Coronary artery (tissue), 2 donors: ENCODE measurements at regions not wholly inside any gene's neighbourhood (a gene's known extent, or its start where the extent isn't known, plus 50 kb on each side); places are given as distances from the start of the nearest gene placed in this dataset.

Experiments
- DNase-seq: peaks from one replicate; pipeline ENCODE4 v3.0.0-alpha.2; 2017; ENCODE audit warnings: low spot score
- H3K27ac ChIP-seq, 2 donors: fragments of 200-600 bp; sonication (generic); one replicate each; pipeline ENCODE4 v1.5.1; 2016 to 2019
- H3K4me3 ChIP-seq: fragments of 200-600 bp; sonication (generic); 2 replicates; pipeline ENCODE4 v1.5.1; 2016; ENCODE audit warnings: mild to moderate bottlenecking, moderate library complexity
- TF ChIP-seq, protein P1 (sequence below): fragments of 200-600 bp; sonication (generic); IDR thresholded peaks from one replicate; pipeline ENCODE4 v1.5.1; 2019; ENCODE audit warnings: antibody characterized with exemption

DNA sequence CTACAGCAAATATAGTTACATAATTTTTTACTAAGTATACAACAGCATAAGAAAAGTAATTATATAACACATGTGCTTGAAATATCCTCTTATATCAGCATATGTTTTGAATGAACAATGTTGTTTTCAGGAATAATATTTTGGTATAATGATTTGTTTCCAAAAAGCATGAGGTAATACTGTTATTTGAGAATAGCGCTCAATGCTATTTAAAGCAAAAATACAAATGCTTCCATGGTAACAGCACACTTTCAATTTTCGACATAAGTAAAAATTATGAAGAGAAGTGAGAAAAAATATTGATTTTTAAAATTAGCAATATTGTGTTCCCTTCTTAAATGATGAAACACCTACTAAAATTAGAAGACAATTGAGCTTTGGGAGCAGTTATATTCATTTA lies 715.9 kb upstream of the ATXN8OS start:
- Histone ChIP-seq H3K4me3 (no peak overlapping the region), H3K27ac (no peak overlapping the region)
- TF ChIP-seq, protein P1, sequence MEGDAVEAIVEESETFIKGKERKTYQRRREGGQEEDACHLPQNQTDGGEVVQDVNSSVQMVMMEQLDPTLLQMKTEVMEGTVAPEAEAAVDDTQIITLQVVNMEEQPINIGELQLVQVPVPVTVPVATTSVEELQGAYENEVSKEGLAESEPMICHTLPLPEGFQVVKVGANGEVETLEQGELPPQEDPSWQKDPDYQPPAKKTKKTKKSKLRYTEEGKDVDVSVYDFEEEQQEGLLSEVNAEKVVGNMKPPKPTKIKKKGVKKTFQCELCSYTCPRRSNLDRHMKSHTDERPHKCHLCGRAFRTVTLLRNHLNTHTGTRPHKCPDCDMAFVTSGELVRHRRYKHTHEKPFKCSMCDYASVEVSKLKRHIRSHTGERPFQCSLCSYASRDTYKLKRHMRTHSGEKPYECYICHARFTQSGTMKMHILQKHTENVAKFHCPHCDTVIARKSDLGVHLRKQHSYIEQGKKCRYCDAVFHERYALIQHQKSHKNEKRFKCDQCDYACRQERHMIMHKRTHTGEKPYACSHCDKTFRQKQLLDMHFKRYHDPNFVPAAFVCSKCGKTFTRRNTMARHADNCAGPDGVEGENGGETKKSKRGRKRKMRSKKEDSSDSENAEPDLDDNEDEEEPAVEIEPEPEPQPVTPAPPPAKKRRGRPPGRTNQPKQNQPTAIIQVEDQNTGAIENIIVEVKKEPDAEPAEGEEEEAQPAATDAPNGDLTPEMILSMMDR: no peak
- no peak for DNase-seq

DNA sequence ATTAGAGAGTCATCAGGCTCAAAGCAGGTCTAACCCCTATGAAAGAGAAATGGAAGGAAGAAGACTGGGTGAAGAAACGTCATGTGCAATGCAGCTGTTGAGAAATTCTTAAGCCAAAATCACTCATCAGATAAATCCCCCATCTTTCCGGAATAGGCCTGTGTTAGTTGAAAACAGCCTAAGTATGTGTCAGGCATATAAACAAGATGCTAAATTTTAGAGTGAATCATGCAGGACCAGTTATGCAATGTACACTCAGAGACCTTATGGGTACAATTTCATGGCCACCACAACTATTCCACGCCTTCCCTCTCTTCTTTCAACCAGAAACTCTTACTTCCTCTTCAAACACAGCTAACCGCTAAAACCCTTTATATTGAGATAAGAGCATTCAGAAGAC lies 717.7 kb upstream of the ATXN8OS start:
- no peak overlapping the region for H3K27ac ChIP-seq
- TF ChIP-seq, protein P1: no peak
- no peak for DNase-seq

DNA sequence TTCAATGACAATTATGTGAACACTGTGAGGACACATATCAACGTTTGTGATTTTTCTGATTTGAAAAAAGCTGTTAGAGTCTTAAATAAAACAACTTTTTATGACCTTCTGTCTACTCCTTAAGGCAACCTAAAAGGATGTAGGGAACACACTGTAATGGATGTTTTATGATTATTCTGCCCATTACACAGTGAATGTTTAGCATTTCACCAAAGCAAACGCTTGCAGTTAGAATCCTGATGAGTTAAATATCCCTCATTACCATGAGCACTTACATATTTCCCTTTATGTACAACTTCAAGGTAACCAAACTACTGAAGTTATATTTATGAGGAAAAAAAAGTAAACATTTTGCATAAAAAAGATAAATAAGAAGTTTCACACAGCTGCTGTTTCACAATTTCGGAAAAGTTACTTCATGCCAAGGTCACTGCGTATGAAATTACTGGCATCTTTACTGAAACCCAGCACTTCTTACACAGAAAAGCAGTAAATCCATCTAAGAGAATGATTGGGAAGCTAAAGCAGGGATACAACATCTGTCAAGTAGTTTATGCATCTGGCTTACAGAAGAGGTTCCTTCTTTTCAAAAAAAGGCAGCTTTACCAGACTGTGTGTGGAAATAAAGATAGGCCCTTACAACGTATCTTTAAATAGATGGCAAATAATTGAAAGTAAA lies 733.7 kb upstream of the ATXN8OS start:
- TF ChIP-seq, protein P1: no peak
- no peak overlapping the region for H3K4me3 ChIP-seq
- no peak overlapping the region for H3K27ac ChIP-seq
- DNase-seq: no peak

More for the DNA sequence above, 717.7 kb upstream of the ATXN8OS start:
- no peak overlapping the region for H3K4me3 ChIP-seq

DNA sequence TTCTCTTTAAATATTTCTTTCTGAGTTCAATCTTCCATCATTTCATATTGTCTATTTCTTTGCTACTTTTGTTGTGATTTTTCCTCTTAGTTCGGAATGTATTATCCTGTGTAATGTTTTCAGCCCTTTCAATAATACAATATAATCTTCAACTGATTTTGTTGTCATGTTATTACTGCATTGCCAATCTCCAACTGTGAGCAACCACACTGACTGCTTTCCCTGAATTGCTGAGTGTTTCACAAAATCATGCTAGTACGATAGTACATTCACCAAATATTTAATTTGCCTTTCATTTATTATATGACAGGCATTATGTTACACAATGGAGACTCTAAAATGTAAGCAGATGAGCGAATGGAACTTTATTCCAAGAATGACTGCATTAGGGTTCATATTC lies 744.3 kb upstream of the ATXN8OS start:
- Histone ChIP-seq H3K4me3 (no peak overlapping the region), H3K27ac (no peak overlapping the region)
- TF ChIP-seq, protein P1: no peak
- DNase-seq: no peak

DNA sequence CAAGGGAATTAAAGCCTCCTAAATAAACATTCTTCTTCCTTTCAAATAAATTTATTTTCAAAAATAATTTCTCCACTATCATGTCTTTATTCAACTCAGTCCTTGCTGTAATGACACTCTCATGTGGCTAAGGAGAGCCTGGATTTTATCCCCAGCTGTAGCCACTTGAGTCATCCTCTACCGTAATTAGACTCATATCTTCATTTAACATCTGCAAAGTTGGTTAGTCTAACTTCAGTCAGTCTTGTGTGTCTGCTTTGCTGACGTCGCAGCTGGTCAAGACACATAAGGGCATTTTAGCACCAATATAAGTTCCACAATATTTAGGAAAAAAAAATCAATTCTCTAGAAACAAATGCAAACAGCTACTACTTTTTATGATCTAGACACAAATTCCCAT lies 776.4 kb upstream of the ATXN8OS start:
- Histone ChIP-seq H3K4me3 (no peak overlapping the region), H3K27ac (no peak overlapping the region)
- DNase-seq: no peak
- TF ChIP-seq, protein P1: no peak

DNA sequence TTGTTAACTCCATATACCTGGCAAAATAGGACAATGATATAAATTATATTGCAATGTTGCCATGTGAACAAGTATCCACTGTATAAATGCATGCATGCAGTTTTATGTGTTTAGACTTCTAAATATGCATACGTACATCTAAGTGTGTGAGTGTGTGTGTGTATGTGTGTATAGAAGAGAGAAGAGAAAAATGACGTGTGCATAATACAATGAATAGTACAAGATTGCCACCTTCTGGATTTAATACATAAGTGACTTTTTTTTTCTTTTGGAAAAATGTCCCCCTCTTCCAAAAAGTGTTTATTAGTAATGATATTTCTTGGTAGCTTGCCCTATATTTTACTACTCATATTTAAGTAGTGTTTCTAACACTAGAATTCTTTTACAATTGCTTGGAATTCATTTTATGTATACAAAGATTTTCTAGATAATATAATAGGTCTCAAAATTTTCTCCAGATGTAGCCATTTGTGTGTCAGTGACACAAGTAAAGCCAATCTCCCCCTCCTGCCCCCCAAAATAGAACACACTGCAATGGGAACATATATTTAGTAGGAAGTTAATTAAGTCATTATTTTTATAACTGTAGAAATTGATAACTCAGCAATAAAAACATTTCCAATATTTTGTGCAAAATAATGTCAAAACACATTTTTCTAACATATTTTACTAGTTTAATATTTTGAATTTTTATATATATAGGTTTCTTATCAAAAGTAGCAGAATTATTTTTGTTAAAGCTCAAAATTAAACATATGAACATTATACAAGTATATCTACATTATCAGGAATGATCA lies 783.3 kb upstream of the ATXN8OS start:
- no peak for DNase-seq
- Histone ChIP-seq H3K27ac (no peak overlapping the region), H3K4me3 (no peak overlapping the region)
- TF ChIP-seq, protein P1: no peak

DNA sequence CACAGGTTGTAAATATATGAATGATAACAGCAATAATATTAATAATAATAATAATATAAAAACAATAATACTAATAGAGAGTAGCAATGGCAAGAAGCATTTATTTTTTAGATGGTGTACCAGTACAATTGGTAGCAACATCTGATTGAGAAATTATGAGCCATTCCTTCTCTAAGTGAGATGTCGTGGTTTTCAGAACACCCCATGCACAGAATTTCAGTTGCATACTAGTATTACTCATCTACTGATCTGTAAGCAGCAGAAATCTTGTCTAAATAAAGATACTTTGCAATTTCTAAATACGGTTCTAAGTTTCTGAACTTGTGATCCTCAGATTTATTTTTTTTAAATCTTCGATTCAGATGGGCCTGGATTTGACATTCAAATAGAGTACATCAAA lies 788.0 kb upstream of the ATXN8OS start:
- Histone ChIP-seq H3K4me3 (no peak overlapping the region), H3K27ac (no peak overlapping the region)
- TF ChIP-seq, protein P1: no peak
- no peak for DNase-seq
